ENCODE measurements at regions not wholly inside any gene's neighbourhood (a gene's known extent, or its start where the extent isn't known, plus 50 kb on each side); places are given as distances from the start of the nearest gene placed in this dataset.

- H3K4me2 ChIP-seq (ENCODE audit: insufficient read depth, low read length) = no peak overlapping the region
- no peak for FAIRE-seq
- no peaks in the 10 kb centered on the region for H3K4me1 ChIP-seq (ENCODE audit: control insufficient read depth, extremely low read depth, insufficient read depth, low read length)
- intact Hi-C loops (cut with micrococcal nuclease) (no loop called here), dilution Hi-C loops (cut with MboI; ENCODE audit: extremely low pct_ligation_motif_present, low sequenced_read_pairs) (no loop called here)
- ChIA-PET CTCF (no interaction called here), POLR2A (no interaction called here)
- no peak overlapping the region for H3K9ac ChIP-seq (replicated peaks; ENCODE audit: extremely low read depth, insufficient read depth, low read length)
- H3K27me3 ChIP-seq (ENCODE audit: control insufficient read depth in 2 of 2, insufficient read depth in 2 of 2, low read length in 2 of 2) = no peaks in the 10 kb centered on the region
- H3K9me1 ChIP-seq (replicated peaks; ENCODE audit: control insufficient read depth, extremely low read depth, insufficient read depth, low read length) = no peaks in the 10 kb centered on the region
- BruUV-seq (replicated peaks) = no TSS peak
- H2AFZ ChIP-seq (ENCODE audit: low read depth, low read length) = no peak overlapping the region
- DNase-seq (ENCODE audit: low read depth, low spot score) = no peak
- H3K4me3 ChIP-seq (replicated peaks in 1 of 3; ENCODE audit: insufficient read depth in 1 of 3, low read depth in 1 of 3, low read length in 3 of 3) = no peak overlapping the region
- H3K9me3 ChIP-seq (replicated peaks; ENCODE audit: control insufficient read depth, insufficient read depth, low read length) = no peaks in the 10 kb centered on the region
- TF ChIP-seq GATA2 (IDR thresholded peaks at IDR 0.05; ENCODE audit: insufficient read depth, insufficient read length, low read depth, low read length) (no peak), CTCF (IDR thresholded peaks at IDR 0.05; ENCODE audit: extremely low read depth in 1 of 2, insufficient read depth in 1 of 2, low read depth in 1 of 2, low read length in 2 of 2) (no peak), MYC (IDR thresholded peaks at IDR 0.05; ENCODE audit: low read depth, low read length) (no peak), MAX (IDR thresholded peaks at IDR 0.05; ENCODE audit: insufficient read depth, insufficient read length) (no peak), POLR2A (IDR thresholded peaks at IDR 0.05; ENCODE audit: low read depth, low read length) (no peak), JUN (IDR thresholded peaks at IDR 0.05; ENCODE audit: borderline replicate concordance, insufficient read depth, insufficient read length, low read depth) (no peak), POLR2AphosphoS5 (IDR thresholded peaks at IDR 0.05; ENCODE audit: insufficient read depth, low read depth, low read length) (no peak), FOS (IDR thresholded peaks at IDR 0.05; ENCODE audit: borderline replicate concordance, insufficient read depth, low read length) (no peak), EZH2 (IDR thresholded peaks at IDR 0.05; ENCODE audit: borderline replicate concordance, low read depth, low read length, severe bottlenecking) (no peak)
- no peaks in the 10 kb centered on the region for H3K36me3 ChIP-seq (ENCODE audit: control insufficient read depth in 2 of 2, extremely low read depth in 1 of 2, insufficient read depth in 2 of 2, low read length in 2 of 2)
- H3K79me2 ChIP-seq (ENCODE audit: control insufficient read depth, insufficient read depth, low read length) = no peaks in the 10 kb centered on the region
- no peak overlapping the region for H3K27ac ChIP-seq (ENCODE audit: insufficient read depth, low read depth, low read length)
- no peaks in the 10 kb centered on the region for H4K20me1 ChIP-seq (replicated peaks; ENCODE audit: control insufficient read depth, extremely low read depth, insufficient read depth, low read length)
These were observed 323.2 kb downstream of the OSR1 start for GRCh38 chr2:19035238-19035637.

Data from endothelial cell of umbilical vein (primary cell).